ENCODE measurements at regions not wholly inside any gene's neighbourhood (a gene's known extent, or its start where the extent isn't known, plus 50 kb on each side); places are given as distances from the start of the nearest gene placed in this dataset.

GRCh38 chr4:33864290-33864859 lies 2379.9 kb downstream of the ARAP2 start:
- Histone ChIP-seq H3K27me3 (ENCODE audit: control insufficient read depth, insufficient read depth, low read length) (no peaks in the 10 kb centered on the region), H3K4me1 (ENCODE audit: control insufficient read depth, insufficient read depth, low read length) (no peaks in the 10 kb centered on the region), H3K9me3 (ENCODE audit: control insufficient read depth, insufficient read depth, low read length) (no peaks in the 10 kb centered on the region), H3K27ac (ENCODE audit: low read length) (no peak overlapping the region), H3K36me3 (ENCODE audit: control insufficient read depth, insufficient read depth, low read length) (no peaks in the 10 kb centered on the region), H3K4me3 (ENCODE audit: low read length) (no peak overlapping the region)
- DNase-seq (ENCODE audit: low read depth, low spot score), result no peak
- WGBS (ENCODE audit: insufficient coverage, insufficient read length), result no CpG with 5 or more reads among the region's 6 CpGs

GRCh38 chr4:33873791-33874190 lies 2370.5 kb downstream of the ARAP2 start:
- H3K4me3 ChIP-seq (ENCODE audit: low read length), result no peak overlapping the region
- DNase-seq (ENCODE audit: low read depth, low spot score), result no peak
- H3K9me3 ChIP-seq (ENCODE audit: control insufficient read depth, insufficient read depth, low read length), result no peaks in the 10 kb centered on the region
- no peaks in the 10 kb centered on the region for H3K36me3 ChIP-seq (ENCODE audit: control insufficient read depth, insufficient read depth, low read length)
- no peak overlapping the region for H3K27ac ChIP-seq (ENCODE audit: low read length)
- WGBS (ENCODE audit: insufficient coverage, insufficient read length), result no CpG with 5 or more reads among the region's 1 CpG
- no peaks in the 10 kb centered on the region for H3K27me3 ChIP-seq (ENCODE audit: control insufficient read depth, insufficient read depth, low read length)
- no peaks in the 10 kb centered on the region for H3K4me1 ChIP-seq (ENCODE audit: control insufficient read depth, insufficient read depth, low read length)

GRCh38 chr4:33878710-33879109 lies 2365.6 kb downstream of the ARAP2 start:
- Histone ChIP-seq H3K27me3 (ENCODE audit: control insufficient read depth, insufficient read depth, low read length) (no peaks in the 10 kb centered on the region), H3K4me1 (ENCODE audit: control insufficient read depth, insufficient read depth, low read length) (no peaks in the 10 kb centered on the region), H3K36me3 (ENCODE audit: control insufficient read depth, insufficient read depth, low read length) (no peaks in the 10 kb centered on the region), H3K27ac (ENCODE audit: low read length) (no peak overlapping the region), H3K9me3 (ENCODE audit: control insufficient read depth, insufficient read depth, low read length) (no peaks in the 10 kb centered on the region), H3K4me3 (ENCODE audit: low read length) (no peak overlapping the region)
- DNase-seq (ENCODE audit: low read depth, low spot score), result no peak

GRCh38 chr4:33881176-33881575 lies 2363.1 kb downstream of the ARAP2 start:
- WGBS (ENCODE audit: insufficient coverage, insufficient read length), result no CpG with 5 or more reads among the region's 1 CpG
- Histone ChIP-seq H3K9me3 (ENCODE audit: control insufficient read depth, insufficient read depth, low read length) (no peaks in the 10 kb centered on the region), H3K27me3 (ENCODE audit: control insufficient read depth, insufficient read depth, low read length) (no peaks in the 10 kb centered on the region), H3K4me3 (ENCODE audit: low read length) (no peak overlapping the region), H3K4me1 (ENCODE audit: control insufficient read depth, insufficient read depth, low read length) (no peaks in the 10 kb centered on the region), H3K27ac (ENCODE audit: low read length) (no peak overlapping the region), H3K36me3 (ENCODE audit: control insufficient read depth, insufficient read depth, low read length) (no peaks in the 10 kb centered on the region)
- no peak for DNase-seq (ENCODE audit: low read depth, low spot score)

GRCh38 chr4:33882246-33882990 lies 2361.9 kb downstream of the ARAP2 start:
- WGBS (ENCODE audit: insufficient coverage, insufficient read length), result no CpG with 5 or more reads among the region's 4 CpGs
- H3K9me3 ChIP-seq (ENCODE audit: control insufficient read depth, insufficient read depth, low read length), result no peaks in the 10 kb centered on the region
- no peaks in the 10 kb centered on the region for H3K36me3 ChIP-seq (ENCODE audit: control insufficient read depth, insufficient read depth, low read length)
- H3K27ac ChIP-seq (ENCODE audit: low read length), result no peak overlapping the region
- H3K4me1 ChIP-seq (ENCODE audit: control insufficient read depth, insufficient read depth, low read length), result no peaks in the 10 kb centered on the region
- no peaks in the 10 kb centered on the region for H3K27me3 ChIP-seq (ENCODE audit: control insufficient read depth, insufficient read depth, low read length)
- DNase-seq (ENCODE audit: low read depth, low spot score), result no peak
- H3K4me3 ChIP-seq (ENCODE audit: low read length), result no peak overlapping the region

GRCh38 chr4:33883111-33883510 lies 2361.2 kb downstream of the ARAP2 start:
- no peaks in the 10 kb centered on the region for H3K4me1 ChIP-seq (ENCODE audit: control insufficient read depth, insufficient read depth, low read length)
- H3K36me3 ChIP-seq (ENCODE audit: control insufficient read depth, insufficient read depth, low read length), result no peaks in the 10 kb centered on the region
- H3K27me3 ChIP-seq (ENCODE audit: control insufficient read depth, insufficient read depth, low read length), result no peaks in the 10 kb centered on the region
- no peak overlapping the region for H3K27ac ChIP-seq (ENCODE audit: low read length)
- DNase-seq (ENCODE audit: low read depth, low spot score), result no peak
- H3K9me3 ChIP-seq (ENCODE audit: control insufficient read depth, insufficient read depth, low read length), result no peaks in the 10 kb centered on the region
- no peak overlapping the region for H3K4me3 ChIP-seq (ENCODE audit: low read length)

- H3K36me3 ChIP-seq (ENCODE audit: control insufficient read depth, insufficient read depth, low read length), result no peaks in the 10 kb centered on the region
- WGBS (ENCODE audit: insufficient coverage, insufficient read length), result no CpG with 5 or more reads among the region's 8 CpGs
These were observed 2358.0 kb downstream of the ARAP2 start for GRCh38 chr4:33886356-33886755.

GRCh38 chr4:33890841-33891240 lies 2353.5 kb downstream of the ARAP2 start:
- Histone ChIP-seq H3K27ac (ENCODE audit: low read length) (no peak overlapping the region), H3K27me3 (ENCODE audit: control insufficient read depth, insufficient read depth, low read length) (no peaks in the 10 kb centered on the region), H3K9me3 (ENCODE audit: control insufficient read depth, insufficient read depth, low read length) (no peaks in the 10 kb centered on the region), H3K36me3 (ENCODE audit: control insufficient read depth, insufficient read depth, low read length) (no peaks in the 10 kb centered on the region), H3K4me3 (ENCODE audit: low read length) (no peak overlapping the region), H3K4me1 (ENCODE audit: control insufficient read depth, insufficient read depth, low read length) (no peaks in the 10 kb centered on the region)
- no CpG with 5 or more reads among the region's 3 CpGs for WGBS (ENCODE audit: insufficient coverage, insufficient read length)
- DNase-seq (ENCODE audit: low read depth, low spot score), result no peak

More at GRCh38 chr4:33886356-33886755, 2358.0 kb downstream of the ARAP2 start:
- no peaks in the 10 kb centered on the region for H3K27me3 ChIP-seq (ENCODE audit: control insufficient read depth, insufficient read depth, low read length)
- H3K27ac ChIP-seq (ENCODE audit: low read length), result no peak overlapping the region
- no peaks in the 10 kb centered on the region for H3K9me3 ChIP-seq (ENCODE audit: control insufficient read depth, insufficient read depth, low read length)
- no peaks in the 10 kb centered on the region for H3K4me1 ChIP-seq (ENCODE audit: control insufficient read depth, insufficient read depth, low read length)
- no peak for DNase-seq (ENCODE audit: low read depth, low spot score)
- H3K4me3 ChIP-seq (ENCODE audit: low read length), result no peak overlapping the region

GRCh38 chr4:33911959-33912358 lies 2332.4 kb downstream of the ARAP2 start:
- H3K27ac ChIP-seq (ENCODE audit: low read length), result no peak overlapping the region
- WGBS (ENCODE audit: insufficient coverage, insufficient read length), result no CpG with 5 or more reads among the region's 1 CpG
- no peaks in the 10 kb centered on the region for H3K4me1 ChIP-seq (ENCODE audit: control insufficient read depth, insufficient read depth, low read length)
- peaks cover 3% of the 10 kb centered on the region for H3K9me3 ChIP-seq (ENCODE audit: control insufficient read depth, insufficient read depth, low read length)
- H3K4me3 ChIP-seq (ENCODE audit: low read length), result no peak overlapping the region
- H3K27me3 ChIP-seq (ENCODE audit: control insufficient read depth, insufficient read depth, low read length), result no peaks in the 10 kb centered on the region
- no peaks in the 10 kb centered on the region; the same call in 1 of the 2 replicates for H3K36me3 ChIP-seq (ENCODE audit: control insufficient read depth, insufficient read depth, low read length)
- DNase-seq (ENCODE audit: low read depth, low spot score), result no peak

- DNase-seq (ENCODE audit: low read depth, low spot score), result no peak
These were observed 2329.9 kb downstream of the ARAP2 start for GRCh38 chr4:33914386-33914785.

GRCh38 chr4:33923469-33923868 lies 2320.8 kb downstream of the ARAP2 start:
- Histone ChIP-seq H3K36me3 (ENCODE audit: control insufficient read depth, insufficient read depth, low read length) (no peaks in the 10 kb centered on the region), H3K4me1 (ENCODE audit: control insufficient read depth, insufficient read depth, low read length) (no peaks in the 10 kb centered on the region), H3K4me3 (ENCODE audit: low read length) (no peak overlapping the region), H3K9me3 (ENCODE audit: control insufficient read depth, insufficient read depth, low read length) (no peaks in the 10 kb centered on the region), H3K27ac (ENCODE audit: low read length) (no peak overlapping the region), H3K27me3 (ENCODE audit: control insufficient read depth, insufficient read depth, low read length) (no peaks in the 10 kb centered on the region)
- DNase-seq (ENCODE audit: low read depth, low spot score), result no peak
- WGBS (ENCODE audit: insufficient coverage, insufficient read length), result no CpG with 5 or more reads among the region's 1 CpG

More at GRCh38 chr4:33914386-33914785, 2329.9 kb downstream of the ARAP2 start:
- Histone ChIP-seq H3K27ac (ENCODE audit: low read length) (no peak overlapping the region), H3K4me1 (ENCODE audit: control insufficient read depth, insufficient read depth, low read length) (no peaks in the 10 kb centered on the region), H3K27me3 (ENCODE audit: control insufficient read depth, insufficient read depth, low read length) (no peaks in the 10 kb centered on the region), H3K9me3 (ENCODE audit: control insufficient read depth, insufficient read depth, low read length) (peaks cover 3% of the 10 kb centered on the region), H3K4me3 (ENCODE audit: low read length) (no peak overlapping the region), H3K36me3 (ENCODE audit: control insufficient read depth, insufficient read depth, low read length) (no peaks in the 10 kb centered on the region; the same call in 1 of the 2 replicates)
- no CpG with 5 or more reads among the region's 2 CpGs for WGBS (ENCODE audit: insufficient coverage, insufficient read length)

Measured in iPS DF 6.9 (cell line).